Right cardiac atrium (tissue), 5 donors: ENCODE measurements at regions not wholly inside any gene's neighbourhood (a gene's known extent, or its start where the extent isn't known, plus 50 kb on each side); places are given as distances from the start of the nearest gene placed in this dataset.

Source experiments
- ATAC-seq, 2 donors: fragments of 200-7000 bp; cut with Tn5 transposase; one replicate each; pipeline versions ENCODE4 v1.8.0 to v1.9.1; 2020; ENCODE audit warnings: moderate library complexity in 2 of 2, mild to moderate bottlenecking in 1 of 2
- DNase-seq, 3 donors: peaks; one replicate each; pipeline ENCODE4 v3.0.0-alpha.2; 2020
- H3K27ac ChIP-seq: one replicate; pipeline ENCODE4 v1.5.1; 2013; ENCODE audit warnings: mild to moderate bottlenecking, low read length, control low read depth, moderate library complexity
- H3K27me3 ChIP-seq: one replicate; pipeline ENCODE4 v1.6.1; 2013; ENCODE audit not compliant: control insufficient read depth, insufficient read depth
- H3K4me1 ChIP-seq: one replicate; pipeline ENCODE4 v1.6.1; 2013; ENCODE audit warnings: low read length; ENCODE audit not compliant: control insufficient read depth, insufficient read depth
- H3K4me3 ChIP-seq: one replicate; pipeline ENCODE4 v1.5.1; 2013; ENCODE audit warnings: low read length, control low read depth
- H3K9me3 ChIP-seq: one replicate; pipeline ENCODE4 v1.6.1; 2013; ENCODE audit warnings: low read length; ENCODE audit not compliant: control insufficient read depth
- WGBS: extraction: QIAGEN DNeasy Blood & Tissue Kit; methylation state at CpG from one replicate; pipeline ENCODE4 v1.1.7; 2013; 5-methylcytosine and 5-hydroxymethylcytosine counted together
- intact Hi-C, 4 donors: fragments of 100-400 bp; cut with DNase I; formaldehyde crosslinking; loops; one replicate each; pipeline versions ENCODE4 v1.11.0 to v1.14.0; 2022 to 2023
- donor health status: healthy with polysubstance abuse.
- donor health status: DM: no; HTN: yes; CAD: no.
- donor health status: DM: no; HTN: no; CAD: no.
- donor health status: DM: no; HTN: yes; CAD: no; lungs with severe emphysema.
- donor health status: DM: yes; HTN: yes; CAD: no.

GRCh38 chr6:66054967-66055366, 347.9 kb upstream of the EYS start:
- ATAC-seq (no peak), DNase-seq (no peak)
- H3K27me3 ChIP-seq, result no peaks in the 10 kb centered on the region
- WGBS, result 89% methylated on average over 2 of the region's 2 CpGs
- H3K27ac ChIP-seq, result no peak overlapping the region
- H3K9me3 ChIP-seq, result no peaks in the 10 kb centered on the region
- no peak overlapping the region for H3K4me3 ChIP-seq
- H3K4me1 ChIP-seq, result no peaks in the 10 kb centered on the region
- intact Hi-C loops, result no loop called here

DNA sequence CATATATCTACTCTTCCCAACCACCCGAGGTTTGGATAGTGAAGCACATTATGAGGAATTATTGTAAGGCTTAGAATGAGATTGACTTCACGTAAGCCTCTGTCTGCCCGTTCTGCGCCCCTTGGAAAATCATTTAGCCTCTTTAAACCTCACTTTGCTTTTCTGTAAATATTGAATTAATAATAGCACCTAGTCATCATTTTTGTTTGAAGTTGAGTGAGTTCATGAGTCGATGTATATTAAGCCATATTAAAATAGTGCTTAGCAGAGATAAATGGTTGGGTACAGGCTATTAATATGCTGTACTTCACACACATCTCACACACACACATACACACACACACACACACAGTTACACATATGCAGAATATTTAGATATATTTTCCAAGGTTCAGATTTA, 344.8 kb upstream of the EYS start:
- Histone ChIP-seq H3K4me1 (no peaks in the 10 kb centered on the region), H3K27ac (no peak overlapping the region), H3K9me3 (no peaks in the 10 kb centered on the region), H3K27me3 (no peaks in the 10 kb centered on the region), H3K4me3 (no peak overlapping the region)
- no peak for DNase-seq
- intact Hi-C loops, result no loop called here
- no peak for ATAC-seq
- WGBS, result 94% methylated on average over 5 of the region's 5 CpGs

DNA sequence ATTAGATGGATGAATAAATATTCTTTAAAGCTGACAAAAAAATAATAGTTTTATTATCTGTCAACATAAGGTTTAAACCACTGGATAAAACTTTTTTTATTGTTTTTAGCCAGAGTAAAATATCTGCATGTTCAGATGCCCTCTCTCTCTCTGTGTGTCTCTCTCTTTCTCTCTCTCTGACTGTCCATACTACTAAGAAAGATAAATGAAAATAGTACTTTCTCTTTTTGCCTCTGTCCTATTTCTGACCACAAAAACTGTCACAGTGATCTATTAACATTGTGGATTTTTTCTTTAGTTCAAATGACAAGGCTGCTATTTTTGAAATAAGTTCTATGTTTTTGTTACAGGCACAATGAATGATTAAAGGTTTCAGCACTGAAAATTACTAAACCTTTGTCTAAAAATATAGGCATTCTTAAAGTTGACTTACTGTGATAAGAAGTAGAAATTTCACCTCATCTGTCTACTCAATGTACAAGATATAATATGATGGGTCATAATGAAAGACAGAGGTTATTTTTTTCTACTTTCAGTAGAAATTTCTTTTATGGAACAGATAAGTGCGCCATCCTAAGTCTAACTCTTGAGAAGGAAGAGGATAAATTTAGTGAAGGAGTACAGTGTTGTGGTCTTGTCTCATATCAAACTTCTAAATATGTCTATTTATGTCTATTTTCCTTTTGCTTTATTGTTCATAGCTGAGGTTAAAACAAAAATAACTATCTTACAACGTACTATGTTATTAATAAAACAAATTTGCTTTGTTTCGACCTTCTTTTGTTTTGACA, 341.9 kb upstream of the EYS start:
- no peaks in the 10 kb centered on the region for H3K9me3 ChIP-seq
- H3K4me3 ChIP-seq, result no peak overlapping the region
- ATAC-seq (no peak), DNase-seq (no peak)
- intact Hi-C loops, result no loop called here
- no peaks in the 10 kb centered on the region for H3K27me3 ChIP-seq
- no peaks in the 10 kb centered on the region for H3K4me1 ChIP-seq
- 86% methylated on average over 3 of the region's 3 CpGs for WGBS
- no peak overlapping the region for H3K27ac ChIP-seq

- H3K9me3 ChIP-seq, result no peaks in the 10 kb centered on the region
- no peak for DNase-seq
- no peak overlapping the region for H3K4me3 ChIP-seq
- ATAC-seq, result no peak
- H3K4me1 ChIP-seq, result no peaks in the 10 kb centered on the region
- intact Hi-C loops, result no loop called here
- WGBS, result 94% methylated on average over 1 of the region's 1 CpG
- no peaks in the 10 kb centered on the region for H3K27me3 ChIP-seq
- no peak overlapping the region for H3K27ac ChIP-seq
Observed at GRCh38 chr6:66032626-66033025, 325.6 kb upstream of the EYS start.

DNA sequence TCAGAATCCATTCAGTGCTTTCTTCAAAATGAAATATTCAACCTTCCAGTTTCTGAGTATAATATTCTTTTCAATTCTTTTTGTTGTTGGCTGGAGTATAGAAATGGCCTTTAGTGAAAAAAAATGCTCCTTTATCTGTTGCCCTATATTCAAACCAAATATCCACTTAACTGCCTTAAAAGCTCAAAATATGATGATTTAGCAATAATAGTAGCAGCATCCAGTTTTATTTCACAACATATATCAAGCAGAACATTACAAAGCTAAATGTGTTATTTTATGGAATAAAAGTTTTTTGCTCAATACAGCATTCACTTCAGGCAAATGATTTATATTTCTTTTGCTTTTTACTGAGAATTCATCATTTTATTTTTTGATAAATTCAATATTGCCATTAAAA, 322.4 kb upstream of the EYS start:
- no peak for DNase-seq
- intact Hi-C loops, result no loop called here
- no peak overlapping the region for H3K4me3 ChIP-seq
- no peaks in the 10 kb centered on the region for H3K4me1 ChIP-seq
- H3K27me3 ChIP-seq, result no peaks in the 10 kb centered on the region
- no peaks in the 10 kb centered on the region for H3K9me3 ChIP-seq
- no peak overlapping the region for H3K27ac ChIP-seq
- ATAC-seq, result no peak

DNA sequence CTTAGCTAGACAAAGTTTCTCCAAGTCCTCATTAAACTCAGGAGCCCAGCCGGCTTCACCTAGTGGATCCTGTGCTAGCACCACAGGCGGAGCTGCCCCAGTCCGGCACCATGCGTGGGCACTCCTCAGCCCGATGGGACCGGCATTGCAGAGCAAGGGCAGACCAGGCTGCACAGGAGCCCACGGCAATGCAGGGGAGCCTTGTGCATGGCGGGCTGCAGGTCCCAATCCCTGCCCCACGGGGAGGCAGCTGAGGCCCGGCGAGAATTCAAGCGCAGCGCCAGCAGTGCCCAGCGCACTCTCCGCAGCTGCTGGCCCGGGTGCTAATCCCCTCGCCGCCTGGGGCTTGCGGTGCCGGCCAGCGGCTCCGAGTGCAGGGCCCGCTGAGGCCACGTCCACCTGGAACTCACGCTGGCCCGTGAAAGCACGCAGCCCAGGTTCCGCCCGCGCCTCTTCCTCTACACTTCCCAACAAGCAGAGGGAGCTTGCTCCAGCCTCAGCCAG, 292.3 kb upstream of the EYS start:
- no peaks in the 10 kb centered on the region for H3K27me3 ChIP-seq
- intact Hi-C loops, result no loop called here
- no peak overlapping the region for H3K27ac ChIP-seq
- DNase-seq (peak in 2 of 3 donors; percentile 21 to 37), ATAC-seq (no peak)
- no peak overlapping the region for H3K4me3 ChIP-seq
- WGBS, result 98% methylated on average over 30 of the region's 30 CpGs
- no peaks in the 10 kb centered on the region for H3K9me3 ChIP-seq
- H3K4me1 ChIP-seq, result no peaks in the 10 kb centered on the region

DNA sequence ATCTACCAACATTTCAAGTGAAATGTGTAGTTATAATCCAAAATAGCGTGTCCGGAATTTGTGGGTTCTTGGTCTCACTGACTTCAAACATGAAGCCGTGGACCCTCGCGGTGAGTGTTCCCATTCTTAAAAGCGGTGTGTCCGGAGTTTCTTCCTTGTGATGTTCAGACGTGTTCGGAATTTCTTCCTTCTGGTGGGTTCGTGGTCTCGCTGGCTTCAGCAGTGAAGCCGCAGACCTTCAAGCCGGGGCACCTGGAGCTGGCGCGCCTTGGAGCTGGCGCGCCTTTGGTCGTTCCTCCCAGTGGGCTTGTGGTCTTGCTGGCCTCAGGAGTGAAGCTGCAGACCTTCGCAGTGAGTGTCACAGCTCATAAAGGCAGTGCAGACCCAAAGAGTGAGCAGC, 291.5 kb upstream of the EYS start:
- H3K27me3 ChIP-seq, result no peaks in the 10 kb centered on the region
- H3K4me1 ChIP-seq, result no peaks in the 10 kb centered on the region
- intact Hi-C loops, result no loop called here
- H3K9me3 ChIP-seq, result no peaks in the 10 kb centered on the region
- DNase-seq (peak in 2 of 3 donors; percentile 0 to 16), ATAC-seq (no peak)
- no peak overlapping the region for H3K27ac ChIP-seq
- WGBS, result 94% methylated on average over 19 of the region's 19 CpGs
- no peak overlapping the region for H3K4me3 ChIP-seq

- no peak overlapping the region for H3K27ac ChIP-seq
- intact Hi-C loops, result no loop called here
- ATAC-seq (no peak), DNase-seq (no peak)
- H3K9me3 ChIP-seq, result no peaks in the 10 kb centered on the region
- WGBS, result 62% methylated on average over 1 of the region's 1 CpG
- H3K4me1 ChIP-seq, result no peaks in the 10 kb centered on the region
- H3K4me3 ChIP-seq, result no peak overlapping the region
- no peaks in the 10 kb centered on the region for H3K27me3 ChIP-seq
Observed at GRCh38 chr6:65997539-65997938, 290.5 kb upstream of the EYS start.

DNA sequence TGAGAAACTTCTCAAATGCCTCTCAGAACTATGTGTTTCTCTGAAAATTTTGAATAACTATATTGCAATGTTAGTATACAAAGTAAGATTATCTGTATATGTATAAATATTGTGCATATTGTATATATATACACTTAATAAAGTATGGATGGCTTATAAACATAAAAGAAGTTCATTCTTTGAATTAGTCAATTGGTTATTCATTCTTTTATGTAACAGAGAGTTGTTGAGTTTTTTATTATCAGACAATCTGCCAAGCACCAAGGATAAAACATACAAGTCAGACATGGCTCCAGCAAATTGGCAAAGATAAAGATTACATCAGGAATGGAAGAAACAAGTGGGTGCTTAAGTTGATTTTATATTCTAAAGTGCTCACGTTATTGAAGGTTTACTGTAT, 289.1 kb upstream of the EYS start:
- 73% methylated on average over 1 of the region's 1 CpG for WGBS
- H3K27me3 ChIP-seq, result no peaks in the 10 kb centered on the region
- intact Hi-C loops, result no loop called here
- ATAC-seq (no peak), DNase-seq (no peak)
- no peaks in the 10 kb centered on the region for H3K9me3 ChIP-seq
- no peak overlapping the region for H3K4me3 ChIP-seq
- no peak overlapping the region for H3K27ac ChIP-seq
- no peaks in the 10 kb centered on the region for H3K4me1 ChIP-seq

DNA sequence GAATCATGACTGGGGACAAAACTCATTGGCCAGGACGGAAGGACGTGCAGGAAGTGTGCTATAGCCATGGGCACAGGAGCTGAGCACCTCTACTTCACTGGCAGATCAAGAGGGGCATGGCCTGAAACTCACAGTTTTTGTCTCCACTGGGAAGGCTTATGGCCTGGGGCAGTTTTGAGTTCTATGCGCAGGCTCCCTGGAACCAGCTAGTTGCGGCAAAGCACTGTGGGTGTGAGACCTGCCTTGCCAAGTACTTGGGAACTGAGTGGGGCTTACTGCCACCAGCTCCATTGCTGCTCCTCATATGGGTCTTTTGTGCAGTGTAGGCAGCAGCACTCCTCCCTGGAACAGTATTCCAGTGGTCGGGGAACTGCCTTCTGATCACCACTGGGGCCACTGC, 282.6 kb upstream of the EYS start:
- Histone ChIP-seq H3K27ac (no peak overlapping the region), H3K9me3 (no peaks in the 10 kb centered on the region), H3K27me3 (no peaks in the 10 kb centered on the region), H3K4me1 (no peaks in the 10 kb centered on the region), H3K4me3 (no peak overlapping the region)
- ATAC-seq (peak in 1 of 2 donors; percentile 26), DNase-seq (peak in 1 of 3 donors; percentile 11)
- intact Hi-C loops, result no loop called here
- WGBS, result 92% methylated on average over 5 of the region's 5 CpGs

- no peaks in the 10 kb centered on the region for H3K4me1 ChIP-seq
- ATAC-seq, result no peak
- DNase-seq, result no peak
- H3K4me3 ChIP-seq, result no peak overlapping the region
- H3K27me3 ChIP-seq, result no peaks in the 10 kb centered on the region
- WGBS, result 46% methylated on average over 1 of the region's 1 CpG
- no peak overlapping the region for H3K27ac ChIP-seq
- intact Hi-C loops, result no loop called here
- H3K9me3 ChIP-seq, result no peaks in the 10 kb centered on the region
Observed at GRCh38 chr6:65988006-65988405, 281.0 kb upstream of the EYS start.

- intact Hi-C loops, result no loop called here
- Histone ChIP-seq H3K27ac (no peak overlapping the region), H3K4me3 (no peak overlapping the region), H3K27me3 (no peaks in the 10 kb centered on the region), H3K4me1 (no peaks in the 10 kb centered on the region), H3K9me3 (no peaks in the 10 kb centered on the region)
- 90% methylated on average over 2 of the region's 2 CpGs for WGBS
- DNase-seq (no peak), ATAC-seq (no peak)
Observed at GRCh38 chr6:65984089-65984488, 277.1 kb upstream of the EYS start.
